Cardiac muscle cell (in vitro differentiated cells and primary cell): ENCODE measurements at regions not wholly inside any gene's neighbourhood (a gene's known extent, or its start where the extent isn't known, plus 50 kb on each side); places are given as distances from the start of the nearest gene placed in this dataset.

Experiments
- DNase-seq, 2 donors: peaks; one replicate each; pipeline versions ENCODE4 v3.0.0 to v3.0.0-alpha.2; 2010 to 2017; ENCODE audit warnings: low read depth in 1 of 2, low spot score in 1 of 2
- H3K27ac ChIP-seq: fragments of 200-600 bp; sonication (generic); 2 replicates; pipeline ENCODE4 v1.5.1; 2016
- H3K27me3 ChIP-seq: fragments of 200-600 bp; sonication (generic); 2 replicates; pipeline ENCODE4 v1.6.0; 2016; ENCODE audit warnings: control low read depth
- H3K36me3 ChIP-seq: fragments of 200-600 bp; sonication (generic); 2 replicates; pipeline ENCODE4 v1.5.1; 2016; ENCODE audit warnings: control low read depth
- H3K4me1 ChIP-seq: fragments of 200-600 bp; sonication (generic); 2 replicates; pipeline ENCODE4 v1.8.1; 2017; ENCODE audit warnings: low read depth, mild to moderate bottlenecking, mixed run types
- H3K4me3 ChIP-seq: fragments of 200-600 bp; sonication (generic); 2 replicates; pipeline ENCODE4 v1.5.1; 2016; ENCODE audit warnings: mild to moderate bottlenecking
- H3K9me3 ChIP-seq: fragments of 200-600 bp; sonication (generic); 2 replicates; pipeline ENCODE4 v1.5.1; 2017; ENCODE audit warnings: low read depth, mild to moderate bottlenecking, control low read depth
- TF ChIP-seq, protein P1 (sequence below): IDR thresholded peaks from 2 replicates; pipeline ENCODE4 v1.5.1; 2012; ENCODE audit warnings: low read depth, mild to moderate bottlenecking, low read length

DNA sequence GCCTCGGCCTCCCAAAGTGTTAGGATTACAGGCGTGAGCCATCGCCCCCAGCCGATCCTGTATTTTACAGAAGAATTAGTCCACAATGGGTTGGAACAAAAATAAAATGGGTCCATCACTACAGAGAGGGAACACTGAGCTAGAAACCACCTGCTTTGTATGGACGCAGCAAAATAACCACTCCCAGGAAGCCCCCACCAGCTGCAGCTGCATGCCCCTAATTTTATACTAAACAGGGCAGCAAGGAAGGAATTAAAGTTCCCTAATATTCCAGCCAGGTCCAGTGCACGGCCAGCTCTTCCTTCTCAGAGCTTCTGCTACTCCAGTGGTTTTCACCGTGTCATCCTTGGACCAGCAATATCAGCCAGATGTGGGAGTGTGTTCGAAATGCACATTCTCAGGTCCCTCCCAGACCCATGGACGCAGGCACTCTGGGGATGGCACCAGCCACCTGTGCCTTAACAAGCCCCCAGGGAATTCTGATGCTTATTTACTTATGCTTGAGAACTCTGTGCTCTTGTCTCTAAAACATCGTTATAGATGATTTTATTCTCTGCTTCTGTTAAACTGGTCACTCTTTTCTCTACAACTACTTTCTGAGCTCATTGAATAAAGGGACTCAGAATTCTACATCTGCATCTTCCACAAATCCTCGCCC lies 189.5 kb upstream of the SLC24A3 start:
- H3K4me3 ChIP-seq = no peak overlapping the region
- H3K4me1 ChIP-seq = no peaks in the 10 kb centered on the region
- no peaks in the 10 kb centered on the region for H3K9me3 ChIP-seq
- TF ChIP-seq, protein P1, sequence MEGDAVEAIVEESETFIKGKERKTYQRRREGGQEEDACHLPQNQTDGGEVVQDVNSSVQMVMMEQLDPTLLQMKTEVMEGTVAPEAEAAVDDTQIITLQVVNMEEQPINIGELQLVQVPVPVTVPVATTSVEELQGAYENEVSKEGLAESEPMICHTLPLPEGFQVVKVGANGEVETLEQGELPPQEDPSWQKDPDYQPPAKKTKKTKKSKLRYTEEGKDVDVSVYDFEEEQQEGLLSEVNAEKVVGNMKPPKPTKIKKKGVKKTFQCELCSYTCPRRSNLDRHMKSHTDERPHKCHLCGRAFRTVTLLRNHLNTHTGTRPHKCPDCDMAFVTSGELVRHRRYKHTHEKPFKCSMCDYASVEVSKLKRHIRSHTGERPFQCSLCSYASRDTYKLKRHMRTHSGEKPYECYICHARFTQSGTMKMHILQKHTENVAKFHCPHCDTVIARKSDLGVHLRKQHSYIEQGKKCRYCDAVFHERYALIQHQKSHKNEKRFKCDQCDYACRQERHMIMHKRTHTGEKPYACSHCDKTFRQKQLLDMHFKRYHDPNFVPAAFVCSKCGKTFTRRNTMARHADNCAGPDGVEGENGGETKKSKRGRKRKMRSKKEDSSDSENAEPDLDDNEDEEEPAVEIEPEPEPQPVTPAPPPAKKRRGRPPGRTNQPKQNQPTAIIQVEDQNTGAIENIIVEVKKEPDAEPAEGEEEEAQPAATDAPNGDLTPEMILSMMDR = no peak
- no peaks in the 10 kb centered on the region for H3K27me3 ChIP-seq
- H3K27ac ChIP-seq = no peak overlapping the region
- DNase-seq = no peak
- no peaks in the 10 kb centered on the region for H3K36me3 ChIP-seq

DNA sequence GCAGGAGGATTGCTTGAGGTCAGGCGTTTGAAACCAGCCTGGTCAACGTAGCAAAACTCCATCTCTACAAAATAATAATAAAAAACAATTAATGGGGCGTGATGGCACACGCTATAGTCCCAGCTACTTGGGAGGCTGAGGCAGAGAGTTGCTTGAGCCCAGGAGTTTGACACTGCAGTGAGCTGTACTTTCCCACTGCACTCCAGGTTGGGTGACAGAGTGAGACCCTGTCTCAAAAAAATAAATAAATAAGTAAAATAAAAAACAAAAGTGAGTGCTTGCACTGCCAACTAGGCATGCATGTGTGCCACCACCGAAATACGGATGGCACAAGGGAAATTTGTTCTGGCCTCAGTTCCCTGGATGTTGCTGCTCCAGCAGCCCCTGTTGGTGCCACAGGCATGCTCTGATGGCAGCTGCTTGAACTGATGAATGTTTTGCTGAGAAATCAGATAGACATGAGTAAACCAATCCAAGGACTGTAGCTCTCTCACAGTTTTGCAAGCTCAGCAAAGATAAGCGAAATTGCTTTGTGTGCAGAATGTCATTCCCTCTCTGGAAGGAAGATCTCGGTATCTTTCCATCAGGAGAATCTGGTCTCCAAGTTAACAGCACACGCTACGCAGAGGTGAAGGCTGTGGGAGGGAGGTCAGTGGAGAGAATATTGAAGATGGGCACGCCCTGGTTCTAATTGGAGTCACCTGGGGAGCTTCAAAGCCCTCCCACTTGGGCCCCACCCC lies 188.0 kb upstream of the SLC24A3 start:
- Histone ChIP-seq H3K4me3 (no peak overlapping the region), H3K27ac (no peak overlapping the region), H3K9me3 (no peaks in the 10 kb centered on the region), H3K4me1 (no peaks in the 10 kb centered on the region), H3K27me3 (no peaks in the 10 kb centered on the region), H3K36me3 (no peaks in the 10 kb centered on the region)
- TF ChIP-seq, protein P1 = no peak
- no peak for DNase-seq

DNA sequence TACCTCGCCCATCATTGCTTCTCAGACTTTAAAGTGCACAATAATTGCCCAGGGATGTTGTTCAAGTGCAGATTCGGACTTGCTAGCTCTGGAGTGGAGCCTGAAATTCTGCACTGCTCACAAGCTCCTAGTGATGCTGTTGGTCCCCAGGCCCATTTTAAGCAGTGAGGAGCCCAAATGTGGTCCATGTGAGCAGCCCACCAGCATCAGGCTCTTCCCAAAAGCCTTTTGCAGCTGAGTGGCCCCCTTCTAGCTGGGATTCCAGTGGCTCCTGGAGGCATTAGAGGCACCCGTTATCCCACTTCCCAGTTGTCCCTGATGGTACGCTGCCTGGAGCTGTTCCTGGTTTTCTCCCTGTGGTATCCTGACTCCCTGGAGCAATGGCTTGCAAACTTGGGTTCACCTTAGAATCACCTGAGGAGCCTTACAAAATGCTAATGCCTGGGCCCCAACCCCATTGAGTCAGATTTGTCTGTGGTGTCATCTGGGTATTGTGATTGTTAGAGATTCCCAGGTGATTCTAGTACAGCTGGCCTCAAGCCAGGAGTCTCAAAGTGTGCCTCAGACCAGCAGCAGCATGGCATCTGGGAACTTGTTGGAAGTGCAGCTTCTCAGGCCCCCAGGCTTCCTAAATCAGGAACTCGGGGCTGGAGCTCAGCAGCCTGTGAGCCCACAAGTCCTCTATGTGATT lies 186.9 kb upstream of the SLC24A3 start:
- DNase-seq = no peak
- TF ChIP-seq, protein P1 = no peak
- Histone ChIP-seq H3K4me1 (no peaks in the 10 kb centered on the region), H3K27ac (no peak overlapping the region), H3K36me3 (no peaks in the 10 kb centered on the region), H3K4me3 (no peak overlapping the region), H3K27me3 (no peaks in the 10 kb centered on the region), H3K9me3 (no peaks in the 10 kb centered on the region)

DNA sequence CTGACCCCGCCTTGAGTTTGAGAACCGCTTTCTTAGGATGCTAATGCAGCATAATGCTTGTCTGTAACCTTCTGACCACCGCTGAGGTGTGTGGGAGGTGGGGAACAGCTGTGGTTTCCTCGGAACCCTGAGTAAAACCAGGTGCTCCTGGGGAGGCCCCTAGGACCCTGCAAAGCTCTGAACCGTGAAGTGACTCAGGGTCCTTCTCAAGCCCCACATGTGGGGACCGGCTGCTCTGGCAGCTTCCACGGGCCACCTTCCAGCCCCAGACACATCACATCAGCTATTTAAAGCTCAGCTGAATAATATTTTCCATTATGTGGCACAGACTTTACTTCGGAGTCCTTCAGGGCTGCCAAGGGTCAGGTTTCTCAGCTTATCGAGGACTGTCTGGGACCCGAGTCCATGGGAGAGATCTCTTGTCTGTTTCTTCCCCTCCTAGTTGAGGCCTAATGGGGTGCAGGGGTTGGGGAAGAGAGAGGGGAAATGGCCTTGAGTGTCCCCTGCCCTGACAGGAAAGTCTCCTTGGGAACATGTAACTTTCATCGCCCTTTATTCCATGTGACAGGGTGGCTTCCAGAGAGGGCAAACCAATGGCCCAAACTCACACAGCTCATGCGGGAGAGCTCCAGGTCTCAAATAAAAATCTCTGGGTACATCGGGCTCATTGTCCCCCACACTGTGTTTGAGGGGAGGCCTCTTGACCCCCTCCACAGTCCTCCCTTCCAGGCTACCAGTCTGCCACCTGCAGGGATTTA lies 186.1 kb upstream of the SLC24A3 start:
- H3K27ac ChIP-seq = no peak overlapping the region
- TF ChIP-seq, protein P1 = no peak
- DNase-seq = no peak
- H3K27me3 ChIP-seq = no peaks in the 10 kb centered on the region
- no peaks in the 10 kb centered on the region for H3K4me1 ChIP-seq
- H3K4me3 ChIP-seq = no peak overlapping the region
- H3K36me3 ChIP-seq = no peaks in the 10 kb centered on the region
- no peaks in the 10 kb centered on the region for H3K9me3 ChIP-seq

DNA sequence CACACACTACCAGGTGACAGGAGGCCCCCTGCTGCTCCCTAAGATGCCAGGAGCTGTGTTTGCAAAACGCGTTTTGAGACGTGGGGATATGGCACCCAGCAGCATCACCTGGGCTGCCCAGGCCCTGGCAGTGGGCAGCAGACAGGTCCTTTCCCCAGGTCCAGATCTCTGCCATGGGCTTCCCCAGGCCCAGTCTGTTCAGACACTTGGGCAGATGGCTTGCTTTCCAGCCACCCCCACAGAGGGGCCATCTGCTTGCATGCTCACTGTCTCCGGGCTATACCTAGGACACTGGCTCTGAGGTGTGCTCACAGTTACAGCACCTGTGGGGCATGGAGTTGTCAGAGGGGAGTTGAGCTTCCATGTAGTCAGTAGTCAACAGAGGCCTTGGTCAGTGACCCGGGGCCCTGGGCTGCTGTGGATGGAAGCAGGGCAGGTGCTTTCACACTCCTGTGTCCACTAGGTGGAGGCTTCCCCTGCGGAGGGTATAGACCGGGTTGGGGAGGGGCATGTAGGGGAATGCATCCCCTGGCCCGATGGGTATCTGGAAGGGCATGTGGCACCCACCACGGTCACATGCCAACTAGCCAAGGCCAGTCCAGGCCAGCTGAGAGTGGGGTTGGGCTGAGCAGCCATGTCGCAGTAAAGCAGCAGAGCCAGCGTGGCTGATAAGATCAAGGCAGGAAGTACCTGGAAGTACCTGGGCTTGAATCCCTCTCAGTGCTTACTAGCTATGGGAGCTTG lies 185.4 kb upstream of the SLC24A3 start:
- Histone ChIP-seq H3K9me3 (no peaks in the 10 kb centered on the region), H3K27me3 (no peaks in the 10 kb centered on the region), H3K27ac (no peak overlapping the region), H3K4me1 (no peaks in the 10 kb centered on the region), H3K4me3 (no peak overlapping the region), H3K36me3 (no peaks in the 10 kb centered on the region)
- DNase-seq = no peak
- TF ChIP-seq, protein P1 = no peak
